ENCODE measurements at regions not wholly inside any gene's neighbourhood (a gene's known extent, or its start where the extent isn't known, plus 50 kb on each side); places are given as distances from the start of the nearest gene placed in this dataset.

DNA sequence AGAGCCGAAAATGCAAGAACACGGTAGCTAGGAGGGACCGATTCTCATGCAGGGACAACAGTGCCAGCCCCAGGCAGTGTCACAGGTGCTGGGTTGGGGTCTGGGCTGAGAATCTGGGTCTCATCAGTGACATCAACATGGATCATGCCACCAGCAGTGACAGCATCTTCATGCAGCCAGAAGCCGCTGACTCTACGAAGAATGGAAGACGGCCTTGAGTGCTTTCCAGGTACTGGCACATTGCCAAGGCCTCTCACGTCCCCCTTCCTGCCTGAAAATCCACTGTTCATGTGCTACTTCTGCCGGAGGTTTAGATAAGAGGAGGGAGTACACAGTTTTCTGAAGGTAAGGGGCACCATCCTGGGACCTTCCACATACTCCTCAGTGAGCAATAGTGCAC lies 141.1 kb upstream of the FOXQ1 start:
- TF ChIP-seq, protein P1, sequence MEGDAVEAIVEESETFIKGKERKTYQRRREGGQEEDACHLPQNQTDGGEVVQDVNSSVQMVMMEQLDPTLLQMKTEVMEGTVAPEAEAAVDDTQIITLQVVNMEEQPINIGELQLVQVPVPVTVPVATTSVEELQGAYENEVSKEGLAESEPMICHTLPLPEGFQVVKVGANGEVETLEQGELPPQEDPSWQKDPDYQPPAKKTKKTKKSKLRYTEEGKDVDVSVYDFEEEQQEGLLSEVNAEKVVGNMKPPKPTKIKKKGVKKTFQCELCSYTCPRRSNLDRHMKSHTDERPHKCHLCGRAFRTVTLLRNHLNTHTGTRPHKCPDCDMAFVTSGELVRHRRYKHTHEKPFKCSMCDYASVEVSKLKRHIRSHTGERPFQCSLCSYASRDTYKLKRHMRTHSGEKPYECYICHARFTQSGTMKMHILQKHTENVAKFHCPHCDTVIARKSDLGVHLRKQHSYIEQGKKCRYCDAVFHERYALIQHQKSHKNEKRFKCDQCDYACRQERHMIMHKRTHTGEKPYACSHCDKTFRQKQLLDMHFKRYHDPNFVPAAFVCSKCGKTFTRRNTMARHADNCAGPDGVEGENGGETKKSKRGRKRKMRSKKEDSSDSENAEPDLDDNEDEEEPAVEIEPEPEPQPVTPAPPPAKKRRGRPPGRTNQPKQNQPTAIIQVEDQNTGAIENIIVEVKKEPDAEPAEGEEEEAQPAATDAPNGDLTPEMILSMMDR (conservative IDR thresholded peaks at IDR 0.05 in 1 of 2, IDR thresholded peaks at IDR 0.05 in 1 of 2; ENCODE audit: extremely low read depth in 1 of 2, insufficient read depth in 1 of 2, low read depth in 1 of 2, low read length in 2 of 2) = no peak
- TF ChIP-seq EZH2 (IDR thresholded peaks at IDR 0.05; ENCODE audit: borderline replicate concordance, low read length) = no peak

Measured in mammary epithelial cell (primary cell).